ENCODE measurements at regions not wholly inside any gene's neighbourhood (a gene's known extent, or its start where the extent isn't known, plus 50 kb on each side); places are given as distances from the start of the nearest gene placed in this dataset.

GRCh38 chr11:20238712-20239111 lies 78.4 kb upstream of the DBX1 start:
- H3K4me3 ChIP-seq: no peak overlapping the region
- no peak for TF ChIP-seq CTCF (IDR thresholded peaks at IDR 0.05)
- no peak overlapping the region for H3K27ac ChIP-seq
- H3K9me3 ChIP-seq: peaks cover 0 to 32% (median 1%) of the 10 kb centered on the region in 11 donors
- H3K36me3 ChIP-seq: no peaks in the 10 kb centered on the region
- H3K4me1 ChIP-seq: no peaks in the 10 kb centered on the region
- DNase-seq (no peak), ATAC-seq (peak in 4 of 8 donors; percentile 52 to 64 (median 54))
- intact Hi-C loops (cut with DNase I): no loop called here
- WGBS, 2 donors: 20 to 65% methylated on average over 2 of the region's 2 CpGs
- H3K27me3 ChIP-seq: peaks cover 0 to 17% (median 0%) of the 10 kb centered on the region in 7 donors

- intact Hi-C loops (cut with DNase I): no loop called here
- Histone ChIP-seq H3K27me3 (peaks cover 0 to 10% (median 0%) of the 10 kb centered on the region in 7 donors), H3K4me3 (no peak overlapping the region), H3K36me3 (no peaks in the 10 kb centered on the region), H3K9me3 (peaks cover 0 to 29% (median 7%) of the 10 kb centered on the region in 11 donors), H3K27ac (no peak overlapping the region), H3K4me1 (no peaks in the 10 kb centered on the region)
- DNase-seq: no peak
- TF ChIP-seq CTCF (IDR thresholded peaks at IDR 0.05): no peak
- no peak for ATAC-seq
These were observed 74.9 kb upstream of the DBX1 start for GRCh38 chr11:20235164-20235563.

- H3K27me3 ChIP-seq: peaks cover 0 to 10% (median 0%) of the 10 kb centered on the region in 7 donors
- H3K36me3 ChIP-seq: no peaks in the 10 kb centered on the region
- WGBS, 2 donors: 89 to 95% methylated on average over 1 of the region's 1 CpG
- intact Hi-C loops (cut with DNase I): no loop called here
- H3K27ac ChIP-seq: no peak overlapping the region
- no peak for TF ChIP-seq CTCF (IDR thresholded peaks at IDR 0.05)
- H3K9me3 ChIP-seq: peaks cover 0 to 33% (median 13%) of the 10 kb centered on the region in 11 donors
- H3K4me3 ChIP-seq: no peak overlapping the region
- ATAC-seq: no peak
- no peaks in the 10 kb centered on the region for H3K4me1 ChIP-seq
- no peak for DNase-seq
These were observed 67.4 kb upstream of the DBX1 start for GRCh38 chr11:20227631-20228030.

- no peaks in the 10 kb centered on the region for H3K36me3 ChIP-seq
- peaks cover 0 to 33% (median 13%) of the 10 kb centered on the region in 11 donors for H3K9me3 ChIP-seq
- no peaks in the 10 kb centered on the region for H3K4me1 ChIP-seq
- TF ChIP-seq CTCF (IDR thresholded peaks at IDR 0.05): no peak
- DNase-seq: no peak
- H3K27ac ChIP-seq: no peak overlapping the region
- intact Hi-C loops (cut with DNase I): no loop called here
- no peak for ATAC-seq
- peaks cover 0 to 10% (median 0%) of the 10 kb centered on the region in 7 donors for H3K27me3 ChIP-seq
- no peak overlapping the region for H3K4me3 ChIP-seq
These were observed 66.7 kb upstream of the DBX1 start for GRCh38 chr11:20226933-20227332.
